IPS-15b (cell line): ENCODE measurements at regions not wholly inside any gene's neighbourhood (a gene's known extent, or its start where the extent isn't known, plus 50 kb on each side); places are given as distances from the start of the nearest gene placed in this dataset.

Experiments
- H3K27me3 ChIP-seq: one replicate; pipeline ENCODE4 v1.6.1; 2013; ENCODE audit warnings: low read length; ENCODE audit not compliant: control insufficient read depth, insufficient read depth
- H3K36me3 ChIP-seq: one replicate; pipeline ENCODE4 v1.6.1; 2013; ENCODE audit warnings: low read length; ENCODE audit not compliant: control insufficient read depth, insufficient read depth
- H3K4me1 ChIP-seq: one replicate; pipeline ENCODE4 v1.6.1; 2013; ENCODE audit warnings: mild to moderate bottlenecking, low read length; ENCODE audit not compliant: control insufficient read depth, insufficient read depth
- H3K4me3 ChIP-seq: one replicate; pipeline ENCODE4 v1.5.1; 2013; ENCODE audit warnings: low read depth, low read length
- H3K9ac ChIP-seq: one replicate; pipeline ENCODE4 v1.6.1; 2013; ENCODE audit warnings: low read depth, mild to moderate bottlenecking, low read length
- H3K9me3 ChIP-seq: one replicate; pipeline ENCODE4 v1.6.1; 2013; ENCODE audit warnings: mild to moderate bottlenecking, low read length; ENCODE audit not compliant: control insufficient read depth, insufficient read depth

DNA sequence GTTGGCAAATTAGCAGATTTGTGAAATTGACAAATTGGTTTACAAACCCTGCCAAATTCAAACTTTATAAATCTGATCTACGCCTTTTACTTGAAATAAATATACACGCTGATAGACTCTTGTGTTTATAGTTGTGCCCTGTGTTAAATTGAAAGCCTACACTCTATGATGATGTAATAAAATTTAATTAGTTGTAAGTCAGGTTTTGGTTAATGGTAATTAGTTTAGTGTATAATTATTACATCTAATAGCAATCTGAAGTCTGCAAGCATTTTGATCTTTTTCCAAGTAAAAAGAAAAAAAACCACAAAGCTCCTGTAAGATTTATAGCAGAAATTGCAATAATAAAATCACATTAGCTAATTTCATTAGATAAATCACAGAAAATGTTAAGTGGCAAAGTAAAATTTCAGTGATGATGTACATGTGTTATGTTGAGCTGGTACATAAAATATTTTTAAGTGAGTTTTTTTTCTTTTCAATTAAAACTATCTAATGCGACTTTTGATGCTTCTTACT is 72.7 kb upstream of the TENM3 start:
- H3K4me1 ChIP-seq, result no peaks in the 10 kb centered on the region
- no peaks in the 10 kb centered on the region for H3K9me3 ChIP-seq
- no peak overlapping the region for H3K4me3 ChIP-seq
- H3K27me3 ChIP-seq, result no peaks in the 10 kb centered on the region
- no peaks in the 10 kb centered on the region for H3K36me3 ChIP-seq
- no peak overlapping the region for H3K9ac ChIP-seq

DNA sequence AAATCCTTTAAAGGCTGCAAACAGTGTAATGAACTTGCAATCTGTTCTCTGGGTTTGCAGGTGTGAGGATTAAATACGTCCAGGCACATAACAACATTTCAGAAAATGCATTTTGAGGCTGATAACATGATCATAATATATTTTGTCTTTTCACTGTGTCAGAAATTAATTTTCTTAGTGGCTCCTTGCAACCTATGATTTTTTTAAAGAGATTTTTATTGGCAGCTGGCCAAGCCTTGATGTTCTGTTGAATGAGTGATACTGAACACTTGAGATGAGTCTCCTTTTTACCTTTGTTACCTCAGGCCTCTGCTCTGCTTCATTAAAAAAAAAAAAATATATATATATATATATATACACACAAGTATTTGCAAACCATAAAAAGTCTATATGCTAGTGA is 68.2 kb upstream of the TENM3 start:
- H3K9me3 ChIP-seq, result no peaks in the 10 kb centered on the region
- H3K36me3 ChIP-seq, result no peaks in the 10 kb centered on the region
- peaks cover 20% of the 10 kb centered on the region for H3K4me1 ChIP-seq
- H3K9ac ChIP-seq, result no peak overlapping the region
- H3K4me3 ChIP-seq, result no peak overlapping the region
- H3K27me3 ChIP-seq, result no peaks in the 10 kb centered on the region

DNA sequence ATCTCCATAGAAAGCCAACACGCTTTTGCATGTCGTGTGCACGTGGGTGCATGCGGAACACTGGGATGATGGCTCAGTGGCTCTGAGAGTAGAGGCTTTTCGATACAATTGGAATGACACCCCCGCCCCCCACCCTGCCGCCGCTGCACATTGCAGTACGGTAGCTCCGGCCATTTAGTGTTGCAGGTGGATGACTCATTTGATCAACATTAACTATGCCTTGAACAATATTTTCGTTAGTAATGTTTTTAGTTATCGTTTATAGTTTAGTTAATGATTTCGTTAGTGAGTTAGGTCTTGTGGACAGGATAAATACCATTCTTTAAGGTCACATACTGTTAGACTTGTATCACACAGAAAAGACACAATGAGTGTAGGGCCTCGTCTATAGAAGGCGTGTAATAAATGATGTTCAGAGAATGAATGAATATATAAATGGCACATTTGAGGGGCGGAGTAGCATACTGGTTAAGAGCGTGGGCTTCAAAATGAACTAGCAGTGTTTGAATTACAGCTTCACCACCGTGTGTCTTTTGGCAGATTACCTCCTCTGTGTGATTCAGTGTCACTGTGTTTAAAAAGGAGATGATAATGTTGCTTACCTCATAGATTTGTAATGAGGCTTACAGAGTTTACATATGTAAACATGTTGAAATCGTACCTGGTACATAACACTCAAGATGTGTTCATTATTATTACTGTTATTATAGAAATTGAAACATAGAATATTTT is 67.2 kb upstream of the TENM3 start:
- Histone ChIP-seq H3K4me1 (peaks cover 22% of the 10 kb centered on the region), H3K4me3 (no peak overlapping the region), H3K9ac (no peak overlapping the region), H3K36me3 (no peaks in the 10 kb centered on the region), H3K27me3 (no peaks in the 10 kb centered on the region), H3K9me3 (no peaks in the 10 kb centered on the region)

DNA sequence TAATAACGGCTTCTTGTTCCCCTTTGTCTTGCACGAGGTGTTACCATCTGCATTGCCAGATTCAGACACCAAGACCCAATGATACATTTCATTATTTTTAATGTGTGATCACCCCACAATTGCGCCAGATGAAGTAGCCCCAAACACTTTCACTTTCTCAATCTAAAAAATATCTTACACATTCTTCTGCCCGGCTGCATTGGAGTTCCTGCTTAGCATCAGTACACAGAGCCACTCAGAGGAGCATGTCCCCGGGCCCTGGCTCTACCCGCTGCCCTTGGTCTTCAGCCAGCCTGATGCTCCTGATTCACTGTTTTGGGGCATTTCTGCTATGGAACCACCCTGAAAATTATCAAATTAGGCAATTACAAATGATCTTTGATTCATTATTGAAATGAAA is 66.0 kb upstream of the TENM3 start:
- Histone ChIP-seq H3K4me1 (peaks cover 25% of the 10 kb centered on the region), H3K9ac (no peak overlapping the region), H3K27me3 (no peaks in the 10 kb centered on the region), H3K4me3 (no peak overlapping the region), H3K9me3 (no peaks in the 10 kb centered on the region), H3K36me3 (no peaks in the 10 kb centered on the region)

GRCh38 chr4:182179105-182179504 is 64.1 kb upstream of the TENM3 start:
- Histone ChIP-seq H3K9ac (no peak overlapping the region), H3K4me1 (peaks cover 25% of the 10 kb centered on the region), H3K9me3 (no peaks in the 10 kb centered on the region), H3K27me3 (no peaks in the 10 kb centered on the region), H3K36me3 (no peaks in the 10 kb centered on the region), H3K4me3 (no peak overlapping the region)

DNA sequence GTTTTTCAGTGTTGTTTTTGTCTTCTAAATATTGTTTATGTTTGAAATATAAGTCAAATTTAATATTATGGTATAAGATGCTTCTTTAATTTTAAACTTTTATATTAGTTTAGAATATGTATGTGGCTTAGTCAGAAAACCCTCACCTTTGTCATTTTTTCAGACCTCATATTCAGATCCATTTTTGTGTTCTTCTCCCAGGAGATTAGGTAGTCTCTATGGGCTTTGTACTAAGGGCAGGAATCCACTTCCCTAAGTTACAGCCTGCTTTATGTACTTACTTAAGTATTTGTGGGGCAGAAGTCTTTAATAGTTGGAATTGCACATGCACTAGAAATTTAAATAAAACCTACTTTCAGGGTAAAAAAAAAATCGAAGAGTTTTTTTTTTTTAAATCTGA is 63.5 kb upstream of the TENM3 start:
- Histone ChIP-seq H3K27me3 (no peaks in the 10 kb centered on the region), H3K9ac (no peak overlapping the region), H3K4me3 (no peak overlapping the region), H3K4me1 (peaks cover 25% of the 10 kb centered on the region), H3K9me3 (no peaks in the 10 kb centered on the region), H3K36me3 (no peaks in the 10 kb centered on the region)

DNA sequence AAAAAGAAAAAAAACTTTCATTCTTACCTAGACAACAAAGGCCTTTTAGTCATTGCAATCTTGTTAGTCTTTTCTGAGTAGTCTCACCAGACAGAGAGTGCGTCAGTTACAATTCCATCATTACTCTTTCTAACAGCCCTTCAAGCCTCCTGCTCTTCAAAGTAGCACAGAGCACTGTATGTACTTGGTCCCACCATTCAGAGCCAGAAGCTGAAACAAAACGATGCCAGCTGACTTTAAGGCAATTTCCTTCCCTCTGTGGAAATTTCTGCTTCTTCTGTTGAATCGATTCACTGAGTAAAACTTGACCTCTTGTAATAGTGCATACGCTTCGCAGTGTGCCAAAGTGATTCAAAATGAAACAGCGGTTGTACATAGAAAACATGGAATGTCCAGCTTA is 57.7 kb upstream of the TENM3 start:
- H3K9ac ChIP-seq, result no peak overlapping the region
- no peaks in the 10 kb centered on the region for H3K36me3 ChIP-seq
- H3K27me3 ChIP-seq, result no peaks in the 10 kb centered on the region
- no peak overlapping the region for H3K4me3 ChIP-seq
- H3K4me1 ChIP-seq, result peaks cover 5% of the 10 kb centered on the region
- H3K9me3 ChIP-seq, result no peaks in the 10 kb centered on the region

DNA sequence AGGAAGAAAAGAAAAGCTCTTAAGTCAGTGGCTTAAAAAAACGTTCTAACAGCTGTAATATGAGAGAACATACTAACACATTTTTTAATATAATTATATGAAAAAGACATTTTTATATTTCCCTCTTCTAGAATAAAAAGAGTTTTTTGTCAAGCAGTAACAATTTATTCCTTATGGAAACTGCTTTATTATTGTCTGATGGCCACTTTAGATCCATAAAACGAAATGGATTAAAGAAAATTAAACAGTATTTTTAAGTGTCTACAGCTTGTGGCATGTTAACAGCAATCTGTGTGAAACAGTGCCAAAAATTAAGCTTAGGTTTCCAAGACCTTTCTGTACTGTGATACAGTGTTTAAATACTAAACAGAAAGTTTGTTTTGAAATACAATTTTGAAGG is 55.5 kb upstream of the TENM3 start:
- Histone ChIP-seq H3K9me3 (no peaks in the 10 kb centered on the region), H3K27me3 (no peaks in the 10 kb centered on the region), H3K36me3 (no peaks in the 10 kb centered on the region), H3K4me1 (no peaks in the 10 kb centered on the region), H3K9ac (no peak overlapping the region), H3K4me3 (no peak overlapping the region)

GRCh38 chr4:182188622-182189021 is 54.6 kb upstream of the TENM3 start:
- Histone ChIP-seq H3K4me3 (no peak overlapping the region), H3K9me3 (no peaks in the 10 kb centered on the region), H3K9ac (no peak overlapping the region), H3K36me3 (no peaks in the 10 kb centered on the region), H3K4me1 (no peaks in the 10 kb centered on the region), H3K27me3 (no peaks in the 10 kb centered on the region)

- Histone ChIP-seq H3K4me1 (no peaks in the 10 kb centered on the region), H3K27me3 (no peaks in the 10 kb centered on the region), H3K36me3 (no peaks in the 10 kb centered on the region), H3K4me3 (no peak overlapping the region), H3K9me3 (no peaks in the 10 kb centered on the region), H3K9ac (no peak overlapping the region)
Observed at GRCh38 chr4:182189103-182189878, 53.9 kb upstream of the TENM3 start.

GRCh38 chr4:182190306-182190705 is 52.9 kb upstream of the TENM3 start:
- H3K9ac ChIP-seq, result no peak overlapping the region
- no peaks in the 10 kb centered on the region for H3K36me3 ChIP-seq
- H3K4me1 ChIP-seq, result no peaks in the 10 kb centered on the region
- no peak overlapping the region for H3K4me3 ChIP-seq
- H3K9me3 ChIP-seq, result no peaks in the 10 kb centered on the region
- no peaks in the 10 kb centered on the region for H3K27me3 ChIP-seq
